H1 (cell line): ENCODE measurements at regions not wholly inside any gene's neighbourhood (a gene's known extent, or its start where the extent isn't known, plus 50 kb on each side); places are given as distances from the start of the nearest gene placed in this dataset.

Experiments
- TF ChIP-seq, protein P1 (sequence below): IDR thresholded peaks from 2 replicates; pipeline ENCODE4 v1.6.1; 2012; ENCODE audit warnings: low read length, inconsistent platforms

DNA sequence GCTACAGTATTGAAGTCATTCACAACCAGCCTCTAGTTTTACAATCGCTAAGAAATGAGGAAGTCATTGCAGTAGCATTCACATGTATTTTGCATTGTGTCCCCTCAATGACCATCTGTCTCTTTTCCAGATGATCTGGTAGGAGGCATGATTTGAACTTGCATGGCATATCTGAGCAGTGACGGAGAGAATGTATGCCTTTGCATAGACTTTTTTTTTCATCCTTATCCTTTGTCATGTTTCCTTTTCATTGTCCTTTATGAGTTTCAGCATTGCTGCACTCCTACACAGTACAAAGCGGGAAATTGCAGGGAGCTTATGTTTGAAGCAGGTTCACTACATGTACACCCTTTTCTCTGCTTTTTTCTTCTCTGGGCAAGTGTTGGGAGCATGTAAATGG lies 516.4 kb upstream of the GRIA3 start (continued):
- TF ChIP-seq, protein P1, sequence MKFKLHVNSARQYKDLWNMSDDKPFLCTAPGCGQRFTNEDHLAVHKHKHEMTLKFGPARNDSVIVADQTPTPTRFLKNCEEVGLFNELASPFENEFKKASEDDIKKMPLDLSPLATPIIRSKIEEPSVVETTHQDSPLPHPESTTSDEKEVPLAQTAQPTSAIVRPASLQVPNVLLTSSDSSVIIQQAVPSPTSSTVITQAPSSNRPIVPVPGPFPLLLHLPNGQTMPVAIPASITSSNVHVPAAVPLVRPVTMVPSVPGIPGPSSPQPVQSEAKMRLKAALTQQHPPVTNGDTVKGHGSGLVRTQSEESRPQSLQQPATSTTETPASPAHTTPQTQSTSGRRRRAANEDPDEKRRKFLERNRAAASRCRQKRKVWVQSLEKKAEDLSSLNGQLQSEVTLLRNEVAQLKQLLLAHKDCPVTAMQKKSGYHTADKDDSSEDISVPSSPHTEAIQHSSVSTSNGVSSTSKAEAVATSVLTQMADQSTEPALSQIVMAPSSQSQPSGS = no peak
